OCI-LY3 (cell line): ENCODE measurements at regions not wholly inside any gene's neighbourhood (a gene's known extent, or its start where the extent isn't known, plus 50 kb on each side); places are given as distances from the start of the nearest gene placed in this dataset.

Source experiments
- H2AFZ ChIP-seq: fragments of 200-600, 300-600 bp; shearing (Covaris generic); 2 replicates; pipeline ENCODE4 v1.6.0; 2014; ENCODE audit warnings: antibody characterized with exemption, low read depth, low read length
- H3K27ac ChIP-seq: fragments of 200-600, 300-600 bp; sonication (generic); 2 replicates; pipeline ENCODE4 v1.5.1; 2014; ENCODE audit warnings: mild to moderate bottlenecking, low read length, moderate library complexity, mixed read lengths
- H3K27me3 ChIP-seq: fragments of 200-600, 300-600 bp; sonication (generic); 2 replicates; pipeline ENCODE4 v1.6.1; 2014; ENCODE audit warnings: low read depth, low read length, mixed read lengths
- H3K36me3 ChIP-seq: fragments of 200-600, 300-600 bp; sonication (generic); replicated peaks from 2 replicates; pipeline ENCODE3; 2014; ENCODE audit warnings: low read depth, low read length, mixed read lengths
- H3K4me1 ChIP-seq: fragments of 300-600, 200-600 bp; sonication (generic); 2 replicates; pipeline ENCODE4 v1.6.1; 2014; ENCODE audit warnings: low read length, mixed read lengths
- H3K4me2 ChIP-seq: fragments of 200-600, 300-600 bp; sonication (generic); 2 replicates; pipeline ENCODE4 v1.6.1; 2014; ENCODE audit warnings: low read length, mixed read lengths
- H3K4me3 ChIP-seq: fragments of 300-600, 200-600 bp; sonication (generic); 2 replicates; pipeline ENCODE4 v1.5.1; 2014; ENCODE audit warnings: antibody characterized with exemption, mild to moderate bottlenecking, low read length, moderate library complexity
- H3K79me2 ChIP-seq: fragments of 300-600, 200-600 bp; shearing (Covaris generic); 2 replicates; pipeline ENCODE4 v1.6.1; 2014; ENCODE audit warnings: mild to moderate bottlenecking, low read length, mixed read lengths
- H3K9ac ChIP-seq: fragments of 300-600, 200-600 bp; shearing (Covaris generic); 2 replicates; pipeline ENCODE4 v1.6.0; 2014; ENCODE audit warnings: mild to moderate bottlenecking, low read length, moderate library complexity
- H3K9me3 ChIP-seq: fragments of 200-600, 300-600 bp; shearing (Covaris generic); 2 replicates; pipeline ENCODE4 v1.6.1; 2014; ENCODE audit warnings: low read length, mixed read lengths; ENCODE audit not compliant: insufficient read depth
- H4K20me1 ChIP-seq: fragments of 200-600, 300-600 bp; sonication (generic); 2 replicates; pipeline ENCODE4 v1.6.1; 2016; ENCODE audit warnings: low read length, mixed read lengths; ENCODE audit not compliant: insufficient read depth
- CTCF ChIP-seq: fragments of 200-600, 300-600 bp; sonication (generic); IDR thresholded peaks from 2 replicates; pipeline ENCODE4 v1.5.1; 2014; ENCODE audit warnings: antibody characterized with exemption, low read length, low read depth
- EZH2phosphoT487 ChIP-seq: fragments of 200-600 bp; shearing (Covaris generic); IDR thresholded peaks from 2 replicates; pipeline ENCODE4 v1.6.1; 2018; ENCODE audit warnings: antibody characterized with exemption, mixed run types, low read depth

DNA sequence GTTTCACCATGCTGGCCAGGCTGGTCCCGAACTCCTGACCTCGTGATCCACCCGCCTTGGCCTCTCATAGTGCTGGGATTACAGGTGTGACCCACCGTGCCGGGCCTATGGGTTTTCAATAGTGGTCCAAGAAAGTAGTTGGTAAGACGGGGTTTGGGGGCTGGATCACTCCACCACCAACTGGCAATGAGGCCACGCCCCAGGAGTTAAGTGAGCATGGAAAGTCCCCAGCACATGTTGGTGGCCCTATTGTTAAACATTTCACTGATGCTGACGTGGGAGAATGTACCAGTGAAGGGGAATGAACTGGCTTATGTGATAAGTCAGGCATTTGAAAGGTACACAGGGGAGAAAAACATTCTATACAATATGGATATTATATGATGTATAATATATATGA lies 80.4 kb downstream of the CHRD start:
- Histone ChIP-seq H3K27me3 (peaks cover 12% of the 10 kb centered on the region), H2AFZ (no peak overlapping the region), H4K20me1 (no peaks in the 10 kb centered on the region), H3K9ac (no peak overlapping the region), H3K9me3 (no peaks in the 10 kb centered on the region), H3K4me2 (no peak overlapping the region), H3K27ac (no peak overlapping the region), H3K4me3 (no peak overlapping the region), H3K79me2 (no peaks in the 10 kb centered on the region), H3K4me1 (no peaks in the 10 kb centered on the region), H3K36me3 (no peaks in the 10 kb centered on the region)
- no peak for TF ChIP-seq CTCF
- TF ChIP-seq EZH2phosphoT487: no peak

GRCh38 chr3:184461219-184461618 lies 81.4 kb downstream of the CHRD start:
- Histone ChIP-seq H3K4me1 (no peaks in the 10 kb centered on the region), H3K4me2 (no peak overlapping the region), H3K79me2 (no peaks in the 10 kb centered on the region), H3K9ac (no peak overlapping the region), H3K27ac (no peak overlapping the region), H3K36me3 (no peaks in the 10 kb centered on the region), H4K20me1 (no peaks in the 10 kb centered on the region), H3K9me3 (no peaks in the 10 kb centered on the region), H2AFZ (no peak overlapping the region), H3K27me3 (peaks cover 12% of the 10 kb centered on the region), H3K4me3 (no peak overlapping the region)
- no peak for TF ChIP-seq CTCF
- no peak for TF ChIP-seq EZH2phosphoT487

GRCh38 chr3:184465883-184466412 lies 86.1 kb downstream of the CHRD start:
- Histone ChIP-seq H3K9ac (no peak overlapping the region), H3K27ac (no peak overlapping the region), H4K20me1 (no peaks in the 10 kb centered on the region), H2AFZ (no peak overlapping the region), H3K27me3 (peaks cover 15% of the 10 kb centered on the region), H3K9me3 (no peaks in the 10 kb centered on the region), H3K79me2 (no peaks in the 10 kb centered on the region), H3K4me2 (no peak overlapping the region), H3K36me3 (no peaks in the 10 kb centered on the region), H3K4me1 (peaks cover under 1% of the 10 kb centered on the region; the same call in 1 of the 2 replicates), H3K4me3 (no peak overlapping the region)
- no peak for TF ChIP-seq CTCF
- no peak for TF ChIP-seq EZH2phosphoT487

- Histone ChIP-seq H2AFZ (no peak overlapping the region), H3K9me3 (no peaks in the 10 kb centered on the region), H3K79me2 (no peaks in the 10 kb centered on the region), H3K27ac (no peak overlapping the region), H3K9ac (no peak overlapping the region), H3K4me2 (no peak overlapping the region), H3K4me1 (peaks cover 6% of the 10 kb centered on the region), H4K20me1 (no peaks in the 10 kb centered on the region), H3K4me3 (no peak overlapping the region), H3K27me3 (peaks cover 12% of the 10 kb centered on the region), H3K36me3 (no peaks in the 10 kb centered on the region)
- TF ChIP-seq CTCF (no peak), EZH2phosphoT487 (no peak)
These were observed 86.6 kb downstream of the CHRD start for GRCh38 chr3:184466413-184466960.
